Trophoblast cell (in vitro differentiated cells and primary cell): ENCODE measurements at regions not wholly inside any gene's neighbourhood (a gene's known extent, or its start where the extent isn't known, plus 50 kb on each side); places are given as distances from the start of the nearest gene placed in this dataset.
A peak's percentile ranks its signal among the peaks of the same experiment; 100 is the strongest.

ENCODE experiments used
- DNase-seq, 2 donors: peaks; one replicate each; pipeline ENCODE4 v3.0.0-alpha.2; 2016
- H2AFZ ChIP-seq: 2 replicates; pipeline ENCODE4 v1.6.1; 2013; ENCODE audit warnings: low read length, moderate library complexity, mild to moderate bottlenecking; ENCODE audit not compliant: insufficient read depth, poor library complexity
- H2AK5ac ChIP-seq: 2 replicates; pipeline ENCODE4 v1.6.1; 2013; ENCODE audit warnings: mild to moderate bottlenecking, low read length
- H2BK120ac ChIP-seq: 2 replicates; pipeline ENCODE4 v1.6.1; 2013; ENCODE audit warnings: low read length, mild to moderate bottlenecking, moderate library complexity; ENCODE audit not compliant: insufficient read depth, poor library complexity
- H2BK12ac ChIP-seq: 2 replicates; pipeline ENCODE4 v1.6.1; 2013; ENCODE audit warnings: mild to moderate bottlenecking, low read length, moderate library complexity
- H2BK5ac ChIP-seq: 2 replicates; pipeline ENCODE4 v1.6.1; 2013; ENCODE audit warnings: low read length, low read depth, moderate library complexity, mild to moderate bottlenecking; ENCODE audit not compliant: poor library complexity
- H3K14ac ChIP-seq: 2 replicates; pipeline ENCODE4 v1.6.1; 2013; ENCODE audit warnings: mild to moderate bottlenecking, low read length
- H3K18ac ChIP-seq: 2 replicates; pipeline ENCODE4 v1.6.1; 2013; ENCODE audit warnings: mild to moderate bottlenecking, low read length
- H3K23ac ChIP-seq: 2 replicates; pipeline ENCODE4 v1.6.1; 2013; ENCODE audit warnings: low read length
- H3K27ac ChIP-seq: 2 replicates; pipeline ENCODE4 v1.5.1; 2013; ENCODE audit warnings: low read depth, mild to moderate bottlenecking, inconsistent platforms, low read length, moderate library complexity
- H3K27me3 ChIP-seq: 2 replicates; pipeline ENCODE4 v1.6.1; 2013; ENCODE audit warnings: inconsistent platforms, mild to moderate bottlenecking, low read length, moderate library complexity; ENCODE audit not compliant: insufficient read depth
- H3K36me3 ChIP-seq, 2 experiments: 1 replicate in 1 of 2; 2 replicates in 1 of 2; pipeline ENCODE4 v1.6.1; 2013; ENCODE audit warnings: low read length in 2 of 2, mild to moderate bottlenecking in 2 of 2, moderate library complexity in 1 of 2; ENCODE audit not compliant: insufficient read depth in 2 of 2, control insufficient read depth in 1 of 2
- H3K4ac ChIP-seq: 2 replicates; pipeline ENCODE4 v1.6.1; 2013; ENCODE audit warnings: low read depth, mild to moderate bottlenecking, low read length, moderate library complexity
- H3K4me1 ChIP-seq, 2 experiments: 1 replicate in 1 of 2; 2 replicates in 1 of 2; pipeline ENCODE4 v1.6.1; 2013; ENCODE audit warnings: low read length in 2 of 2, mild to moderate bottlenecking in 2 of 2, moderate library complexity in 1 of 2; ENCODE audit not compliant: insufficient read depth in 2 of 2, control insufficient read depth in 1 of 2
- H3K4me2 ChIP-seq: 2 replicates; pipeline ENCODE4 v1.6.1; 2013; ENCODE audit warnings: inconsistent platforms, mild to moderate bottlenecking, low read length, moderate library complexity
- H3K4me3 ChIP-seq: 2 replicates; pipeline ENCODE4 v1.5.1; 2013; ENCODE audit warnings: mild to moderate bottlenecking, low read depth, low read length, inconsistent platforms
- H3K79me1 ChIP-seq: one replicate; pipeline ENCODE4 v1.6.1; 2013; ENCODE audit warnings: low read length
- H3K79me2 ChIP-seq: 2 replicates; pipeline ENCODE4 v1.6.1; 2013; ENCODE audit warnings: low read length, mild to moderate bottlenecking; ENCODE audit not compliant: control insufficient read depth, insufficient read depth, poor library complexity
- H3K9ac ChIP-seq: 2 replicates; pipeline ENCODE4 v1.6.1; 2013; ENCODE audit warnings: mild to moderate bottlenecking, low read length
- H3K9me3 ChIP-seq: 2 replicates; pipeline ENCODE4 v1.6.1; 2013; ENCODE audit warnings: low read depth, mild to moderate bottlenecking, control low read depth, inconsistent platforms, low read length; ENCODE audit not compliant: insufficient read depth
- H4K12ac ChIP-seq: 2 replicates; pipeline ENCODE4 v1.6.1; 2013; ENCODE audit warnings: low read depth, mild to moderate bottlenecking, low read length, moderate library complexity
- H4K8ac ChIP-seq: 2 replicates; pipeline ENCODE4 v1.6.1; 2013; ENCODE audit warnings: low read depth, mild to moderate bottlenecking, low read length, moderate library complexity
- H4K91ac ChIP-seq: one replicate; pipeline ENCODE4 v1.6.1; 2013; ENCODE audit warnings: low read depth, mild to moderate bottlenecking, low read length, moderate library complexity
- WGBS: extraction: QIAGEN DNeasy Blood & Tissue Kit; methylation state at CpG from one replicate; pipeline ENCODE4 v1.1.7; 2013; ENCODE audit warnings: missing lambda C conversion rate; ENCODE audit not compliant: insufficient read length, insufficient coverage; ENCODE audit errors: extremely low coverage; 5-methylcytosine and 5-hydroxymethylcytosine counted together

- Histone ChIP-seq H2AFZ (no peak overlapping the region), H3K79me2 (no peaks in the 10 kb centered on the region), H3K27me3 (no peaks in the 10 kb centered on the region), H3K18ac (no peak overlapping the region), H2AK5ac (peak overlapping the region; percentile 22), H3K27ac (no peak overlapping the region), H2BK12ac (no peak overlapping the region), H3K4me3 (no peak overlapping the region), H3K36me3 (no peaks in the 10 kb centered on the region), H4K8ac (no peak overlapping the region), H3K23ac (no peak overlapping the region), H3K9me3 (peaks cover 2% of the 10 kb centered on the region), H2BK120ac (no peak overlapping the region), H4K12ac (no peak overlapping the region), H3K4me1 (peaks cover 10 to 22% of the 10 kb centered on the region in 2 experiments), H3K4ac (no peak overlapping the region), H4K91ac (no peak overlapping the region), H3K79me1 (peaks cover 3% of the 10 kb centered on the region), H3K9ac (no peak overlapping the region), H3K14ac (no peak overlapping the region), H2BK5ac (no peak overlapping the region), H3K4me2 (no peak overlapping the region)
- no peak for DNase-seq
- WGBS: no CpG with 5 or more reads among the region's 25 CpGs
Measured at GRCh38 chr21:45347712-45348499, 57.1 kb upstream of the COL18A1 start.

- Histone ChIP-seq H3K18ac (no peak overlapping the region), H3K36me3 (no peaks in the 10 kb centered on the region), H2BK120ac (no peak overlapping the region), H4K91ac (peak overlapping the region; percentile 10), H4K12ac (no peak overlapping the region), H2AFZ (no peak overlapping the region), H3K79me1 (peaks cover 3% of the 10 kb centered on the region), H3K14ac (no peak overlapping the region), H3K27ac (no peak overlapping the region), H3K27me3 (no peaks in the 10 kb centered on the region), H3K9ac (no peak overlapping the region), H3K79me2 (no peaks in the 10 kb centered on the region), H2AK5ac (no peak overlapping the region), H3K4me1 (peaks cover 10 to 27% of the 10 kb centered on the region in 2 experiments), H3K9me3 (peaks cover 2% of the 10 kb centered on the region), H4K8ac (no peak overlapping the region), H3K4me3 (no peak overlapping the region), H3K4ac (no peak overlapping the region), H3K23ac (no peak overlapping the region), H2BK5ac (no peak overlapping the region), H3K4me2 (no peak overlapping the region), H2BK12ac (no peak overlapping the region)
- no CpG with 5 or more reads among the region's 18 CpGs for WGBS
- no peak for DNase-seq
Measured at GRCh38 chr21:45348591-45349327, 56.2 kb upstream of the COL18A1 start.

- Histone ChIP-seq H2AFZ (no peak overlapping the region), H2BK12ac (no peak overlapping the region), H3K9ac (no peak overlapping the region), H3K14ac (no peak overlapping the region), H2BK120ac (no peak overlapping the region), H4K12ac (no peak overlapping the region), H4K8ac (no peak overlapping the region), H3K9me3 (peaks cover 2% of the 10 kb centered on the region), H3K18ac (no peak overlapping the region), H3K4me1 (peaks cover 12 to 28% of the 10 kb centered on the region in 2 experiments), H3K23ac (peak overlapping the region; percentile 44), H4K91ac (no peak overlapping the region), H3K27ac (no peak overlapping the region), H3K36me3 (no peaks in the 10 kb centered on the region), H3K27me3 (no peaks in the 10 kb centered on the region), H3K4me2 (no peak overlapping the region), H3K79me1 (peaks cover 3% of the 10 kb centered on the region), H3K4ac (no peak overlapping the region), H3K79me2 (no peaks in the 10 kb centered on the region), H2BK5ac (no peak overlapping the region), H3K4me3 (peak overlapping the region; percentile 17), H2AK5ac (no peak overlapping the region)
- no CpG with 5 or more reads among the region's 8 CpGs for WGBS
- no peak for DNase-seq
Measured at GRCh38 chr21:45350206-45350854, 54.6 kb upstream of the COL18A1 start.

GRCh38 chr21:45351061-45351460 lies 53.9 kb upstream of the COL18A1 start:
- Histone ChIP-seq H3K4me1 (peaks cover 16 to 33% of the 10 kb centered on the region in 2 experiments), H3K4me3 (no peak overlapping the region), H3K9me3 (peaks cover 2% of the 10 kb centered on the region), H2AFZ (no peak overlapping the region), H3K23ac (no peak overlapping the region), H3K14ac (no peak overlapping the region), H3K4ac (no peak overlapping the region), H3K27me3 (no peaks in the 10 kb centered on the region), H3K79me1 (peaks cover 6% of the 10 kb centered on the region), H3K36me3 (no peaks in the 10 kb centered on the region), H2AK5ac (no peak overlapping the region), H2BK12ac (no peak overlapping the region), H3K79me2 (no peaks in the 10 kb centered on the region), H4K8ac (no peak overlapping the region), H2BK5ac (no peak overlapping the region), H4K91ac (no peak overlapping the region), H3K18ac (no peak overlapping the region), H3K9ac (no peak overlapping the region), H2BK120ac (no peak overlapping the region), H3K4me2 (no peak overlapping the region), H4K12ac (no peak overlapping the region), H3K27ac (no peak overlapping the region)
- DNase-seq: no peak
- no CpG with 5 or more reads among the region's 22 CpGs for WGBS
